Smooth muscle cell of the brain vasculature (primary cell): ENCODE measurements at regions not wholly inside any gene's neighbourhood (a gene's known extent, or its start where the extent isn't known, plus 50 kb on each side); places are given as distances from the start of the nearest gene placed in this dataset.

Source experiments
- DNase-seq: peaks from one replicate; pipeline ENCODE4 v3.0.0-alpha.2; 2012; ENCODE audit warnings: low read depth, low spot score

DNA sequence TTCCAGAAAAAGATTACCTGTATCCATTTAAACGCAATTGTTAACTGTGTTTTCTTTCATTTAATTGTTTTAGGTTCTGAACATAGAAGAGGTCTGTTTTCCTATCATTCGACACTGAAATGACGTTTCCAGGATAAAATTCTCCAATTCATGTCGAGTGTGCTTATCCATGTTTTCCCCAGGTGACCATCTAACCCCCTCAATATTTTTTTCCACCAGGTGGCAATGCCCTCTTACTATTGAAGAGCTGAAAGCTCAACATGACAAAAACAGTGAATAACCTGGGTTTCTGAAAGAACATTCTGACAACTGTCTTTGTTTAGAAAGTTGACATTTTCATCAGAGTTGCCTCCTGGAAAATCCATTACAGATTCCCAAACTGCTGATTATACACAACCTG, 948.7 kb downstream of the KCNJ2 start:
- DNase-seq: no peak

DNA sequence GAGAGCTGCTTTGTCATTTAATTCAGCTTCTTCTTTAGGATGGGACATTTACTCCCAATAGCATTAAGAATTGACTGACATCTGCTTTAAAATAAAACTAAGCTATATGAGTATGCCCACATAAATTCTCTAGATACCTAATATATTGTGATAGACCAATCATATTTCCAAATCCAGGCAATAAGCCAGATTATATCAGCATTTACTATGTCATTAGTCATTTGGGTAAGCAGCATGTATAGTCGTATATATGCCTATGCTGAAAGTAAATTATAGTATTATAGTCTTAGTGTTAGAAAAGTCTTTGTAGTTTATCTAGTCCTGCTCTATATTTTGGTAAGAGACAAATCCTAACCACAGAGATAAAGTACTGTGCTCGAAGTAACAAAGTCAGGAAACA, 958.1 kb downstream of the KCNJ2 start:
- no peak for DNase-seq

DNA sequence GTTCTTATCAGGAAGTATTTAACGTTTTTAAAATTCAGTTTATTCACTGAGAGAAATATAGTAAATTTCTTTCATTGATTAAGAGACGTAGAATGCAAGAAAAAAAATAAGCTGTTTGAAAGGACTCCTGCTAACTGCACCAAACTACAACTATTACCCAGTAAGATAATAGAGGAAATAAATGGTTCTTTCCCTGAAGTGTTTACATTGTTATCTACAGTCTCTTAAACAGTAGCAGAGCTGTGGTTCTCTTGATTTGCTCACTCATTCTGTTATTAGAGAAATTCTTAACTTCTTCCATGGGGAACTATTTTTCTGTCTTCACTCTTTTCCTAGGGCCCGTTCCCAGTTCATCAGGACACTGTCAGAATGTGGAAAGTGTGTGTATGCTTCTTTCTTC, 973.0 kb downstream of the KCNJ2 start:
- no peak for DNase-seq

DNA sequence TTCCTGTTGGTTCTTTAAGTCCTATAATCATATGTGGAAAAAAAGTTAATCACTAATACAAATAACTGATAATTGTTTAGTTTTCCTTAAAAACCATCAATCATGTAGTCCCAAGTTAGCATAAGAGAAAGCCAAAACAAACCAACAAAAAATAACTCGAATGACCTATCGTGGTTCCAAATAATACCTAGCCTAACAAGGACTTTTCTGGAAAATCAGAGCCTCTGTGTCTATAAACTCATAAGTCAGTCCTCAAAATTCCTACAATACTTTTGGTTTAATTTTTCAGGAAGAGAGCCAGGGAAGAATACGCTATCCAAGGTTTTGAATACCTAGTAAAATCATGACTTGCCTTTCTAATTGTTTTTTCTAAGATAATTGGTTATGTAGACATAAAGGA, 975.3 kb upstream of the SOX9 start:
- DNase-seq: no peak

DNA sequence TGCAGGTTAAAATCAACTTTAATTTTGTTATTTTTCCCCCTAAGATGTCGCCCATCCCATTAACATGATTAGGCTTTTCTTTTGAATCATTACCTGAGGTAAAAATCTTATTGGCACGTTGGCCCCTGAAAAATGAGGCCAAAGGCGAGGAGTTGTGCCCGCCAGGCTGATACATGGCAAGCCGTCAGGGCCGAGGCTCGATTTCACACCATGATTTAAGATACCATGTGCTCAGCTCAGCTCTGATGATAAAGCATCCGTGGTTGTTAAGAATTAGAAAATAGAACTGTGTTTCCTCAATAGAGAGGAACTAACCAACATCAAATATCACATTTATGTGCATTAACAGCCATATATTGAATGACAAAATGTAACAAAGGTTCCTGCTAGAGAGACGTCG, 972.9 kb upstream of the SOX9 start:
- no peak for DNase-seq

DNA sequence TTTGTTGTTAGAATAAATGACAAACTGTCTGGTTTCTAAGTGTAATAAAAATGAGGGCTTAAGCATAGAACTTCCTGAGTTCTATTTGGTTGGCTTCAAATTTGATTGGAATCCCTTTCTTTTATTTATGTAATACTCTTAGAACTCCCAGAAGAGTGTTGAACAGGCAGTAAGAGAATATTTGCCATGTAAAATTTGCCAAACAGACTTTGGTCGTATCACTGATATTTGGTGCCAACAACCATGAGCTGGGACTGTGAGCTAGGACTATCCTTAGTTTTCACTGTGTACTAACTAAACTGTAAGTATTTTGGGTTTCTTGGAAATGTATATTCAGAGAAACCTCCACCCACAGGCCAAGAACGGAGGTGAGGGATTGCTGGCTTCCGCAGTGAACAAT, 971.2 kb upstream of the SOX9 start:
- DNase-seq: no peak

DNA sequence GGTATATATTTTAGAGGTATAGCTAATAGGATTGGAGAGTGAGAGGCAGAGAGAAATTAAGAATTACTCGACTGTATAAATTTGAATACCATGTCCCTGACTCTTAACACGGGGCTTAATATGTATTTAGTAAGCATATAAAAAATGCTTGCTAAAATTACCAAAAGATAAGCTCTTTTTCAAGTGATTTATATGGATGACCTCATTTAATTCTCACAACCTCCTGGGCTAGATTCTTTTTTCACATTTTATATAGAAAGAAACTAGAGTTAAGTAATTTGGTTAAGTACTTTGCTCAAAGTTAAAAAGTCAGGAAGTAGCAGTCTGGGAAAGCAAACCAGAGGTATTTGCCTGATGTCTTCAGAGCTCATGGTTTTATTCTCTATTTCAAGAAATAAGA, 963.5 kb upstream of the SOX9 start:
- no peak for DNase-seq

DNA sequence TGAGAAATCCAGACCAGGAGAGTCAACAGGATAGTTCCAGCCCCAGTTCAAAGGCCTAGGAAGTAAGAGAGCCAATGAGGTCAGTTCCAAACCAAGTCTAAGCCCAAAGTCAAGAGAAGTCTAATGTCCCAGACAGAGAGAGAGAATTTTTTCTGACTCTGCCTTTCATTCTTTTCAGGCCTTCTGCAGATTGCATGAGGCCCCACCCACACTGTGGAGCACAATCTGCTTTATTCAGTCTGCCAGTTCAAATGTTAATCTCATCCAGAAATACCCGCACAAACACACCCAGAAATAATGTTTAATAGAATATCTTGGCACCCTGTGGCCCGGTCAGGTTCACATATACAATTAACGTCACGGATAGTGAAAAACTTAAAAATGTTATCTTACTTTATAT, 962.4 kb upstream of the SOX9 start:
- no peak for DNase-seq

DNA sequence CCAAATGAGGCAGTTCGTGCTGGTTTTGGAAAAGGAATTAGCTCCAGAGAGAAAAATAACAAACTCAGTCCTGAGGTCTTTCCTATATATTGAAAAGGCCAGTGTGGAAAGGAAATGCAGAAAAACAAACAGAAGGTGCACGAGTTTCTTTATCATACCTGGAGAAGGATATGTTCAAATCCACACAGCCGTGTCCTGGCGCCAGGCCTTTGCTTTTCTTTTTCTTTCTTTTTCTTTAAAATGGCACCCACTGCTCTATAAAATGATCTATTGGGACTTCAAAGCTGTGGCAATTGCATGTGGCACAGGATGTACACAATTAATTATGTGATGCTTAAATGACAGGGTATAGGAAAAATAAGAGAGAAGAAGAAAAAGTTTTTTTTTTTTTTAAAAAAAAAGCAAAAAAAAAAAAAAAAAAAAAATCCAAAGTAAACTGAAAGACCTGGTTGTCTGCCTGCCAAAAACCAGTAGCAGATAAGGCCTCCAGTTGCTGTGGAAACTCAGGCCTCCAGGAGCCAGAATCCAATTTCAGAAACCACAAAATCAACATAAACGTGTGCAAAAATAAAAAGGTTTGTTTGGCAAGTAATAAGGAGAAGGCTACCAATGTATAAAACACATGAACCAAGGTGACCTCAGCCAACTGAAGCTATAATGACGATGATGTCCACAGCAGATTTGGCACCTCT, 957.6 kb upstream of the SOX9 start:
- no peak for DNase-seq

DNA sequence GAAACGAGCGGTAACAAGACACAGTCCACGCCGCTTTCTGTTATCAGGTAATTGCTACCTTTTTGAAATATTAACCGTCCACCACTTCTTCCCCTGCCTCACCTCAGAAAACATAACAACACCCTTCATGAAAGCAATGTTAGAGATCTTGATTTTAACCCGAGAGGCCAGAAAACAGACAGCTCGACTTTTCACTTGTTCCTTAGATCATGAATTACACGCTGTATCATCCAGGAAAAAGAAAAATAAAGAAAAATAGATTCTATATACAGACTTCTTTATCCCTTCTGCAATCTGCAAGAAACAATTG, 957.1 kb upstream of the SOX9 start:
- no peak for DNase-seq

DNA sequence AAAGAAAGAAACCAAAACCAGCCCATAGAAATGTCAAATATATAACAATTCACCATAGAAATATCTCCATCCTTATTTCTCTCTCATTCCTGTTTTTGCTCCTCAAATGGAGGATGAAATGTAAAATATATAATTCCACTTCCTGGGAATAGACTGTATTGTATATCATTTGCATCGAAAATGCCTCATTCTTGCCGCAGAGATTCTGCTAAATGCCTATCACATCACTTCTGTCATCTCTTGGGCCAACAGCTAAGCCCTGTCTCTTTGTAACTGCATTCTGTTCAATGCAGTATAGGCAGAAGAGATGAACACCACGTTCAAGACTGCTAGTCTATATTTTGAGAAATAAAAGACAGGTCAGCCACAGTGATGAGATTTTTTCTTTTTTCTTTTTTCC, 956.3 kb upstream of the SOX9 start:
- DNase-seq: no peak

DNA sequence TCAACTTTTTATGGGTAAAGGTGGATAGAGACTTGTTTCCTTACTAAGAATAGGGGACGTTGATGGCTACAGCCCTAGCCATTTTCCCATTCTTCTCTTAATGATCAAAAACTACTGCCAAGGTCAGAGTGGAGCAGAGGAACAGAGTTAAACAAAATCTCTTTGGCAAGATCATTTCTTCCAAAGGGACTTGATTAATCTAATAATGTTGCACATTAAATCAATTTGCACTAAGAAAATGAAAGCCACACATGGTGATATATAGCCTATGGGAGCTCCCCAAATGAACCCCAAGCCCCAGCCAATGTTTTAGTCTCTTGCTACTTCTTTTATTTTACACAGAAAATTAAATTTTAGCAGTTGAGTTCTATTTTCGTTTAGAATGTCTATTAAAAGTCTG, 954.5 kb upstream of the SOX9 start:
- no peak for DNase-seq

DNA sequence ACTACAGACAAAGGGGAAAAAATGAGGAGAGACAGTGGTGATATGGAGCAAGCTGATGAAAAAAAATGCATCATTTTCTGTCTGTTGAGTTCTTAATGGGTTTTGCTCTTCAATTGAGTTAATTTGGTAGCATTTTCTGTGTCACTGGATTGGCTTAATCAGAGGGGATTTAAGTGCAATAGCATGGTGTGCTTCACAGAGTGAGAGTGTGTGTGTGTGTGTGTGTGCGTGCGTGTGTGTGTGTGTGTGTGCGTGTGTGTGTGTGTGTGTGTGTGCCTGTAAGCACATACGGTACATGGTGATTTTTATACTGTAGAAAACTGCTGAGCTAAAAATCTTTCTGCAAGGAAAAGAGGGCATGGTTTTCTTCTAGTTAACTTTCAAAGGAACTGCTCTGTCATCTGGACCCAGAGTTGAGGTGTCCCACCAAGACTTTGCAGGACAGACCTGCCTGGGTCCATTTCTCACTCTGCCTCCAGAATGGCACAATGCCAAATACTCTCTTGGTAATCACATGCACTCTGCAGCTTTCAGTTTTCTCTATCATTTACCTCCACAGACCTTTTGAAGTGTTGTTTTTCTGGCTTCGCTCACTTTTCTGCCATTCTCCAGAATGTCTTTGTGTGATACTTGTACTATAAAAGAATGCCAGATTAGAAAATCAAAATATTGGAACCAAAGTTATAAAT, 952.6 kb upstream of the SOX9 start:
- DNase-seq: no peak

DNA sequence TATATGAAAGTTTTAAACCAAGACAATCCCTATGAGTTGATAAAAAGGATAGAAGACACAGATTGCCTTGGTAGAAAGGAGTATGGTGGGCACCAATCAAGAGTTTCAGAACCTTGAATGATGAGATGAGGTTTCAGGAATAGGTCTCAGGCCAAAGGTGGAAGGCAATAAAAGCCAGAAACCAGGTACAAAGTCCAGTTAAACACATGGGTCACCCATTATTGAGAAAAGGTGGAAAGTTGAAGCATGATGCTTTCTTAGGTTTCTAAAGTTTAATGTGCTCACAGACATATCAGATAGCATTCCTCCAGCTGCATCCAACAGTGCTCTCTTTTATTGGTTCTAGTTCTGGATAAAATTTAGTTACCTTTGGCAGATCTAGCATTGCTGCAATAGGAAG, 950.8 kb upstream of the SOX9 start:
- no peak for DNase-seq

DNA sequence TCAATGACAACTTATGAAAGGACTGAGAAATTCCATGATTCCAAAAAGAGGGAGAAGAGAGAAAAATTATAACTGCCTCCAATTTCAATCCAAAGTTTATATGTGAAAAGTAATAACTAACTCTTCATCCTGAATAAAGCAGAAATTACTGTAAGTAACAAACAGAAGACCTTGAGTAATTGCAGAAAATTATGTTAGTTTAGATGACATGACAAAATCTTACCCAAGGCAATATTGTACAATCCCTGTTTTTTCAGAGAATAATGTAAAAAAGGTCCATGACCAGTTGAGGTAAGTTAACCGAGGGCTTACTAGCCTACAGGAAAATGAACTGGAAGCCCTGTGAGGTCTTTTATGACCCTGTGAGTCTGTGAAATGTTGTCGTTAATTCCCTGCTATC, 949.5 kb upstream of the SOX9 start:
- DNase-seq: no peak

DNA sequence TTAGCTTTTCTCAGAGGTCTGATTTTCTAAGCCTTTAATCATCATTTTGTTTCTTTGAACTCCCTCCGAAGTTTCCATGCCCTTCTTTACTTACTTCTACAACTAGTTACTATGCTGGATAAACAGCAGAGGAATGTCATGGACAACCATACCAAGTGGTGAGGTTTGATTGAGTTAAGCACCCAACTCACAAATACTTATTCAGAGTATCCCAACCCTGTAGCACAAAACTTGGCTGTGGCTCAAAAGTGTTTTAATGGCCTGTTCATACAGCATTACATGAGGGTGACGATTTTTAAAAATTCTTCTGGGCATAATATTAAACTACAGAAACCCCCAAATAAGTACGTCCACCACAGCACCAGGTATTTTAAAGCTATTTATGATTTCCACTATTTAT, 946.8 kb upstream of the SOX9 start:
- DNase-seq: no peak

DNA sequence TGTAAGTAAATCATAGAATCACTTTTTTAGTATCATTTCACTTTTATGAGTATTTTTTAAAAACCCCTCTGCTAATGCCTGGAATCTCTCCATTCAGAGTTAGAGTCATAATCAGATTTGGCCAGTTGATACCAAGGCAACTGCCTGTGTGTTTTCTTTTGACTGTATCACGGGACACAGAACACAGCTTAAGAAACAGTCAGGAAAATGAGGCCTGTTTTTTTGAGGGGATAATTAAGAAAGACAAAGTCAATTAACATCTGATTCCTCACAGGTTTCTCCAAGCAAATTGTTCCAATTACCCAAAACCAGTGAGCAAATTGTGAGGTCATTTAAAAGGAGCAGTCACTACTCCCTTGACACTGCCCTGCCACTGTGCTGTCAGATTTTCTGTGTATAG, 944.5 kb upstream of the SOX9 start:
- no peak for DNase-seq

DNA sequence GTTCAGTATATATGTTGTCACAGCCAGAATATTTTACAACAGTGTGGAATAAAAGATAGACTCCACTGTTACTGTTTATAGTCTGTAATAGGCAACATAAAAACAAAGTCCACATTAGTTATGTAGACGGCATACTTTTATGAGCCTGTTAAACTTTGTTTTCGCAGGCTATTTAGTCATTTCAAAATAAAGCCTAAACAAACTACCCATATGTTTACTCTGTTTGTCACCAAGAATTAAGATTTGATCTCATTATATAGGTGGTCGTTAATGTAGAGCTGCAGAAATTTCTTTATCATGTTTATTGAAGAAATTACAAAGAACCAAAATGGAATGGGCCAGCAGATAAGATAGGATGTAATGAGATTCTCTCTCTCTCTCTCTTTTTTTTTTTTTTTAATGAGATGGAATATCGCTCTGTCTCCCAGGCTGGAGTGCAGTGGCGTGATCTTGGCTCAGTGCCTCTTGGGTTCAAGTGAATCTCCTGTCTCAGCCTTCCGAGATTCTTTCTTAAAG, 943.8 kb upstream of the SOX9 start:
- DNase-seq: no peak

DNA sequence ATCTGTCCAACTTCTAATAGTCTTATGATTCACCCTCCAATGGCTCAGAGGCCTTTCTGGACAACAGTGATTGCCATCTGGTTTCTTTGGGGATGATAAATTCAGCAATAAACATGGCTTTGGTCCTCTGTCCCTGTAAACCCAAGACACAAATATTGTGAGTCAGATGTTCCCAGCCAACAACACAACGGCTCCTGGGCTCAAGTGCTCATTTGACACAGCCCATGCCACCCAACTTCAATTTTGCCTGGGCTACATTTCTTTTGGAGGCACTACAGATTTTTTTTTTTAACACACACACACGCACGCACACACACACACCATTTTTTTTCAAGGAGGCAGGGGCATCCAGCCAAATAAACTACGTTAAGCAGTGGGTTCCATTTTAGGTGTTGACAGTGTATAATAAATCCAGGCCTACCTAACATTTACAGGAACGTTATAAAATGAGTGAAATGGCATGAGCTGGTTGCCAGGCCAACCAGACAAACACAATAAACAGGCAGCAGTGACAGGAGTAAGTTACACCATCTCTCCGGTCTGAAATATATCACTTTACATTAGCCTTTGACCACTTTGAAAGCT, 939.9 kb upstream of the SOX9 start:
- peak; percentile 13 for DNase-seq

DNA sequence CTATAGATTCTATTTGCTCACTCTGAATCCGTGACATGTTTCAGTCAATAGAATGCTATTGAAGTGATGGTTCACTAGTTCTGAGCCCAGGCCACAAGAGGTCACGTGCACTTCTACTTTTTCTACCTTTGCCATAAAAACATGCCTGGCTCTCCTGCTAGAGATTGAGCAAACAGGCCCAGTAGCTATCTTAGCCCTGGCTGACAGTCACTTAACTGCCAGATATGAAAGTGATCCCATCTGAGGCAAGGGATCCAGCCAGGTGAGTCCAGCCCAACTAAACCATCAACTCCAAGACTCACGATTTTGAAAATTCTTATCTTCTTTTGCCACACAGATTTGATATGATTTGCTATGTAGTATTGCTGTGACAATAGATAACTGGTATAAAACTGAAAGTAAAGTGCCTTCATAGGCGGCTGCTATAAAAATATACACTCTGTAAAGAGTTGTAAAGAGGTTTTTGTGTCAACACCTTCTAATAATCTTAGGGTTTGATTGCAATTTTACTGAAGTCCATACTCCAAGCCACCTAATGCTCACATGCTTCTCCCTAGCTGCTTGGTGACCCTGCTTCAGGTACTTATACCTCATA, 937.7 kb upstream of the SOX9 start:
- DNase-seq: no peak

DNA sequence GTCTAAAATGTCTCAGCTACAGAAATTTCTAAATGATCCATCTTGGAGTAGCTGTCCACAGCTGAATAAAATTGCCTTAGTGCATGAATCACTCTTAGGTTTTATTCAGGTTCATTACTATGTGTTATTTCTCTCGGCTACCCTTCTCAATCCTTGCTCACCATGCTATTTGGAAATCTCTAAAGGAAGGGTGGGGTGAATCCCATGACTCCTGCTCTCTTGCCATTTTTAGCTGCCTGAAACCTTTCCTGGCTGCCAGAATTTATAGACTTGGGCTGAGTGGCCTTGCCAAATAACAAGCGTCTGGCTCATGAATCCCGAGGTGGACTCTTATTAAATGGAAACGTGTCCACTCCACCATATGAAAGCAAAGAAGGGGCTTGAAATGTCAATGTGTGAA, 936.1 kb upstream of the SOX9 start:
- DNase-seq: no peak

DNA sequence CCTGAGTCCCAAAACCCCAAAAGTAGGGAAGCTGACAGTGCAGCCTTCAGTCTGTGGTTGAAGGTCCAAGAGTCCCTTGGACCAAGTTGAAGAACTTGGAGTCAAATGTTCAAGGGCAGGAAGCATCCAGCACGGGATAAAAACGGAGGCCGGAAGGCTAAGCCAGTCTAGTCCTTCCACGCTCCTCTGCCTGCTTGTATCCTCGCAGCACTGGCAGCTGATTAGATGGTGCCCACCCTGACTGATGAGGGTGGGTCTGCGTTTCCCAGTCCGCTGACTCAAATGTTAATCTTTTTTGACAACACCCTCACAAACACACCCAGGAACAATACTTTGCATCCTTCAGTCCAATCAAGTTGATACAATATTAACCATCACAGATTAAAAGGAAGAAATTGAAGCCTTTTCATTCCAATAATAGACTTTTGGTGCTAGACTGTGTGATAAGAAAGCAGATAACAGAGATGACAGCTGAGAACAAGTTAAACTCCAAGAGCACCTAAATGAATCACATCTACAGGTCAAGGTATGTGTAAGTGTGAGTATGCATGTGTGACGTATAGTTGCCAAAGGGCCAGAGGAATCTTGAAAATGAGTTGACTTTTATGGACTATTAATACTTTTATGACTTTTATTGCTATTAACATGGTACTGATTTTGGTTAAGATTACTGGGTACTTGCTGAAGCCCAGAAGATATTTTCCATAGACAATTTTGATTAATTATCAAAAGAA, 933.5 kb upstream of the SOX9 start:
- DNase-seq: no peak
